Nephron (organoid): ENCODE measurements at regions not wholly inside any gene's neighbourhood (a gene's known extent, or its start where the extent isn't known, plus 50 kb on each side); places are given as distances from the start of the nearest gene placed in this dataset.

Experiments
- H3K27ac Mint-ChIP-seq, 3 experiments: 2 replicates each; pipeline ENCODE4 v1.8.0; 2020; ENCODE audit warnings: mixed read lengths in 3 of 3, mild to moderate bottlenecking in 2 of 3, moderate library complexity in 1 of 3
- H3K27me3 Mint-ChIP-seq: 2 replicates; pipeline ENCODE4 v1.8.0; 2021; ENCODE audit warnings: low read depth, mild to moderate bottlenecking, moderate library complexity, mixed read lengths
- H3K36me3 Mint-ChIP-seq: 2 replicates; pipeline ENCODE4 v1.8.0; 2020; ENCODE audit warnings: low read depth, mixed read lengths
- H3K4me1 Mint-ChIP-seq: 2 replicates; pipeline ENCODE4 v1.8.0; 2020; ENCODE audit warnings: mixed read lengths
- H3K4me3 Mint-ChIP-seq, 3 experiments: 2 replicates each; pipeline ENCODE4 v1.8.0; 2020; ENCODE audit warnings: mild to moderate bottlenecking in 3 of 3, mixed read lengths in 3 of 3, moderate library complexity in 2 of 3
- H3K9me3 Mint-ChIP-seq: 2 replicates; pipeline ENCODE4 v1.8.0; 2020; ENCODE audit warnings: mixed read lengths
- TF ChIP-seq, protein P1 (sequence below), 3 experiments: fragments of 200-600 bp; sonication (generic); IDR thresholded peaks; one replicate each; pipeline ENCODE4 v1.5.0; 2021; ENCODE audit warnings: antibody characterized with exemption in 3 of 3; ENCODE audit not compliant: unreplicated experiment in 3 of 3

DNA sequence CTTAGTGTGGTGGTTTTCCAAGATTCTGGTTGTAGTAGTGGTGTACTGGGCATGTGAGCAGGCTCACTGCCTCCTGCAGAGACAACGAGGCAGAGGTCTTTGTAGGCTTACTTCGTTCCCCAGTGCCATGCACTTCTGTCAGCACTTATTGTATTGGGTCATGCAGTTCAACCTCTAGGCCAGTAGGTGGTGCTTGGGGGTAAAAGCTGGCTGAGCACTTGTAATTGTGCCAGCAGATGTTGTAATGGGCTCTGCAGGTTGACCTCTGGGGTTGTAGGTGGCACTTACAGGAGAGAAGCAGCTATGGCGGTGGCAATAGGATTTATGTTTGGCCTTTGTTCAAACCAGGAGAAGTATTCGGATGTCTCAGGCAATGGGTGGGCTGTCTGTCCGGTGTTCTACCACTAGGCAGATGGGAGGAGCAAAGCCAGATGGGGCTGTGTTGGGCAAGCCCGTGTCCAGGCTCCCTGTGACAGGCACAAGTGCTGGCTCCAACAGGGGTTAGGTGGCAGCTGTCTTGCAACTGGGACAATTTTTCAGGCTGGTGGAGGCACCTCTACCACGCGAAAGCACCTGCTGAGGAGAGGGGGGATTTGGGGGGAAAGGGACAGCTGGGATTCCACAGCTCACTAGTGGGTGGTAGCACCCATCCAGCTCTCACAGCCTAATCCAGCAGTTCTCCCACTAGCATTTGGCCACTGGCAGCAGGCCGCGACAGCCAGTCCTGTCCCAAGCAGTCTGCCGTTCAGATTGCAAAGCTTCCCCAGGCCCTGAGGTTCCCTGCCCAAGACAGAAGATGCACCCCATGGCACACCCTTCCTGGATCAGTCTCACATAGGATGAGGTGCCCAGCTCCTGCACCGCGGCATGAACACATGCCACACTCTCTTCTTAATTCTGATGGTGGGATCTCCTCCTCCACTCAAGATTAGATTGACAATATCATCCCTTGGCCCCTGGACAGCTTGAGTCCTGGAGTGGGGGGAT, 274.5 kb downstream of the CTH start:
- Mint-ChIP-seq H3K9me3 (no peaks in the 10 kb centered on the region), H3K36me3 (no peaks in the 10 kb centered on the region), H3K4me3 (no peak overlapping the region), H3K27me3 (peaks cover 7% of the 10 kb centered on the region), H3K27ac (no peak overlapping the region), H3K4me1 (no peaks in the 10 kb centered on the region)
- TF ChIP-seq, protein P1, sequence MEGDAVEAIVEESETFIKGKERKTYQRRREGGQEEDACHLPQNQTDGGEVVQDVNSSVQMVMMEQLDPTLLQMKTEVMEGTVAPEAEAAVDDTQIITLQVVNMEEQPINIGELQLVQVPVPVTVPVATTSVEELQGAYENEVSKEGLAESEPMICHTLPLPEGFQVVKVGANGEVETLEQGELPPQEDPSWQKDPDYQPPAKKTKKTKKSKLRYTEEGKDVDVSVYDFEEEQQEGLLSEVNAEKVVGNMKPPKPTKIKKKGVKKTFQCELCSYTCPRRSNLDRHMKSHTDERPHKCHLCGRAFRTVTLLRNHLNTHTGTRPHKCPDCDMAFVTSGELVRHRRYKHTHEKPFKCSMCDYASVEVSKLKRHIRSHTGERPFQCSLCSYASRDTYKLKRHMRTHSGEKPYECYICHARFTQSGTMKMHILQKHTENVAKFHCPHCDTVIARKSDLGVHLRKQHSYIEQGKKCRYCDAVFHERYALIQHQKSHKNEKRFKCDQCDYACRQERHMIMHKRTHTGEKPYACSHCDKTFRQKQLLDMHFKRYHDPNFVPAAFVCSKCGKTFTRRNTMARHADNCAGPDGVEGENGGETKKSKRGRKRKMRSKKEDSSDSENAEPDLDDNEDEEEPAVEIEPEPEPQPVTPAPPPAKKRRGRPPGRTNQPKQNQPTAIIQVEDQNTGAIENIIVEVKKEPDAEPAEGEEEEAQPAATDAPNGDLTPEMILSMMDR (IDR thresholded peaks at IDR 0.05; ENCODE audit: unreplicated experiment in 3 of 3), result peak; percentile 62 to 76 (median 65)

DNA sequence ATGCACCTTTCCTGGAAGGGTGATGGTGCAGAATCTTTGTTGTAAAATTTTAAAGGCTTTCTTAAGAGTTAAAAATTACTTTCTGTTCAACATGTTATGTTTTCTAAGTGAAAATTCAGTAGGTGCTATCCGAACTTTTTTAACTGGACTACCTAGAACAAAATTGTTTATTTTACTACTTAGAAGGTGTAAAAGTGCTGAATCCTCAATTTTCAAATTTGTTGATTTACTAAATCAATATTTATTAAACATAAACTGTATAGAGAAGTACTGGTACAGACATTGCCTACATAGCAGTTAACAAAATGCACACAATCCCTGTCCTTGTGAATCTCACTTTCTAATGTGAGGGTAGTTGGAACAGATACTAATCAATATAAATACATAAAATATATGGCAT, 277.5 kb downstream of the CTH start:
- no peaks in the 10 kb centered on the region for H3K36me3 Mint-ChIP-seq
- no peaks in the 10 kb centered on the region for H3K4me1 Mint-ChIP-seq
- TF ChIP-seq, protein P1 (IDR thresholded peaks at IDR 0.05; ENCODE audit: unreplicated experiment in 3 of 3), result no peak
- H3K27ac Mint-ChIP-seq, result no peak overlapping the region
- H3K9me3 Mint-ChIP-seq, result no peaks in the 10 kb centered on the region
- H3K27me3 Mint-ChIP-seq, result peaks cover 7% of the 10 kb centered on the region
- H3K4me3 Mint-ChIP-seq, result no peak overlapping the region

DNA sequence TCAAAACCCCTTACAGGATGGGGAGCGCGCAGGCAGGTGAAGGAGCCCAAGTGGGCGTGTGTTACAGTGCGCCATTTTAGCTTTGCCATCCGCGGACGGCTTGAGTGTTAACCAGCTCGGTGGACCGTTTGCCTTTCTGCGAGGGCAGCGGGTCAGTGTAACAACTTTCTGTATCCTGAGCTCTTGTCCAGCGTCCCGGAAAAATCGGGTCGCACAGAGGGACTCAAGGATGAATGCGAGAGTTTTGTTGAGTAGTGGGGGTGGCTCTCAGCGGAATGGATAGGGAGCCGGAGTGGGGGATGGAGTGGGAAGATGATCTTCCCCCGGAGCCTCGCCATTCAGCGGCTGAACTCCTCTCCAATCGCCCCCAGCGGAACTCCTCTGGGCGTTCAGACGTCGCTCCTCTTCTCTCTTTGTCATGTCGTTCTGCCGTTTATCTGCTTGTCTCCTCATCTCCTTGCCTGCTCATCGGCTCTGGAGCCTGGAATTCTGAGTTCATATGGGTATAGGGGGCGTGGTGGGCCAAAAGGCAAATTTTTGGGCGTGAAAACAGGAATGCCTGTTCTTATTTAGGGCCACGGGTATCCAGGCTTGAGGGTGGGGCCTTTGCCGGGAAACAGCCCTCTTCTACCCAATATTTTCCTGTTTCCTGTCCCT, 295.4 kb downstream of the CTH start:
- Mint-ChIP-seq H3K27me3 (peaks cover 11% of the 10 kb centered on the region), H3K4me1 (peaks cover 13% of the 10 kb centered on the region), H3K27ac (peak overlapping the region; percentile 39 to 74 (median 73)), H3K36me3 (no peaks in the 10 kb centered on the region), H3K4me3 (peak overlapping the region; percentile 78 to 83 (median 79)), H3K9me3 (peaks cover 6% of the 10 kb centered on the region)
- TF ChIP-seq, protein P1 (IDR thresholded peaks at IDR 0.05; ENCODE audit: unreplicated experiment in 3 of 3), result no peak

DNA sequence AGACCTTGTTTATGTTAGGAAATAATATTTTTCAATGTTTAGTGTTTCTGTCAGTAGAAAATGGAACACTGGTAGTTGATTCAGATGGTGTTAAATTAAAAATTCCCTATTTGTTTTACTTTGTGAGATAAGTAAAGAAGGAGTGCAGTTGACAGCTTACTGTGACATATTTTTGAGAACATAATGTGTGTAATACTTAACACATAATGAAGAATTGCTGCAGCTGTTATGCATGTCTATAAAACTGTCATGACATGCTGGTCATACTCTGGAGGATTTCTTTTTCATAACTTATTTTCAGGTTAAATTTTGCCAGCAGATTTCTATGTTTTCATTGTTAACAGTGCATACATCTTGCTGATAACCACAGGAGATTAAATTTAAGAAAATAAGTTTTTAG, 296.1 kb downstream of the CTH start:
- Mint-ChIP-seq H3K27ac (peak overlapping the region in 2 of 3 experiments; percentile 39 to 74), H3K4me1 (peaks cover 13% of the 10 kb centered on the region), H3K4me3 (no peak overlapping the region), H3K36me3 (no peaks in the 10 kb centered on the region), H3K27me3 (peaks cover 9% of the 10 kb centered on the region), H3K9me3 (peaks cover 6% of the 10 kb centered on the region)
- TF ChIP-seq, protein P1 (IDR thresholded peaks at IDR 0.05; ENCODE audit: unreplicated experiment in 3 of 3), result no peak

DNA sequence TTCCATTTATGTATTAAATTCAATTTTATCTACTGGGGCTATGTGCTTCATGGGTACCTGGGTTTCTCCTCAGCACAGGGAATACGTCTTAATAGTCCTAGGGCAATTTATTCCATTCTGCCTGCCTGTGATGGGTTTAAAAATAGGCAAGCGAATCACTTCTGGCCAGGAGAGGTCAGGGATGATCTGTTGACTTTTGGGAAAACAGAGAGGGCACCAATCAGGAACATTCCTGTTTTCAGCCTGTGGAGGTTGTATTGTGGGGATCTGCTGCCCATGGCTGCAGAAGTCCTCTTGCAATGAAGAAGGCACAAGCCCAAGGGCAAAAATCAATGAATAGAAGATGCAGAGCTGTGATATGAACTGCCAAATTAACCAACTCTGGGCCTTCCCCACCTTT, 303.1 kb downstream of the CTH start:
- no peak overlapping the region for H3K4me3 Mint-ChIP-seq
- peaks cover 4% of the 10 kb centered on the region for H3K4me1 Mint-ChIP-seq
- H3K9me3 Mint-ChIP-seq, result peaks cover 4% of the 10 kb centered on the region
- H3K27ac Mint-ChIP-seq, result no peak overlapping the region
- H3K36me3 Mint-ChIP-seq, result no peaks in the 10 kb centered on the region
- H3K27me3 Mint-ChIP-seq, result peaks cover 7% of the 10 kb centered on the region
- TF ChIP-seq, protein P1 (IDR thresholded peaks at IDR 0.05; ENCODE audit: unreplicated experiment in 3 of 3), result no peak
